Memory B cell (primary cell): ENCODE measurements at regions not wholly inside any gene's neighbourhood (a gene's known extent, or its start where the extent isn't known, plus 50 kb on each side); places are given as distances from the start of the nearest gene placed in this dataset.

ENCODE experiments used
- ATAC-seq: fragments of 150-1000 bp; cut with Tn5 transposase; 2 replicates; pipeline ENCODE4 v1.10.0; 2021; ENCODE audit warnings: low read depth, mild to moderate bottlenecking, moderate library complexity
- DNase-seq, 2 donors: peaks; one replicate each; pipeline ENCODE4 v3.0.0; 2022; ENCODE audit warnings: low spot score in 2 of 2
- H3K27ac Mint-ChIP-seq: one replicate; pipeline ENCODE4 v1.8.0; 2022; ENCODE audit warnings: mild to moderate bottlenecking, moderate library complexity, mixed read lengths
- H3K27me3 Mint-ChIP-seq: one replicate; pipeline ENCODE4 v1.8.0; 2022; ENCODE audit warnings: mixed read lengths
- H3K36me3 Mint-ChIP-seq: one replicate; pipeline ENCODE4 v1.8.0; 2022; ENCODE audit warnings: mild to moderate bottlenecking, mixed read lengths
- H3K4me1 Mint-ChIP-seq: one replicate; pipeline ENCODE4 v1.8.0; 2022; ENCODE audit warnings: mixed read lengths
- H3K4me3 Mint-ChIP-seq: one replicate; pipeline ENCODE4 v1.8.0; 2022; ENCODE audit warnings: mild to moderate bottlenecking, moderate library complexity, mixed read lengths
- H3K9me3 Mint-ChIP-seq: one replicate; pipeline ENCODE4 v1.8.0; 2022; ENCODE audit warnings: mixed read lengths

DNA sequence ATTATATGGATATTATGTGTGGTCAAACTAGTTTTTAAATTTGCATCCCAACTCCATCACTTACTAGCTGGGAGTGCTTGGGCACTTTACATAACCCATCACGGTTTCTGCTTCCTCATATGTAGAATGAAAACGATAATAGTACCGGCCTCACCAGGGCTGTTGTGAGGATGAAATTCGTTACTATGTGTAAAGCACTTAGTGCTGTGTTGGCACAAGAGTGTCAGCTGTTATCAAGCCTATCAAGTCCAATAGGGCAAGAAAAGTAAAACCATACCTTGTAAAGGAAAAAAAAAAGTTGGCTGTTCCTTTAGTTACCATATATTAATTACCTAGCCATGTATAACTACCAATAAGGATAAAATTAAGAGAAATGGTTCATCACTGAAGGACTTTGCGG, 65.4 kb downstream of the TET3 start:
- DNase-seq (no peak), ATAC-seq (no peak)
- Mint-ChIP-seq H3K9me3 (no peaks in the 10 kb centered on the region), H3K36me3 (peaks cover 25% of the 10 kb centered on the region), H3K4me3 (no peak overlapping the region), H3K27me3 (no peaks in the 10 kb centered on the region), H3K4me1 (peaks cover 31% of the 10 kb centered on the region), H3K27ac (no peak overlapping the region)

DNA sequence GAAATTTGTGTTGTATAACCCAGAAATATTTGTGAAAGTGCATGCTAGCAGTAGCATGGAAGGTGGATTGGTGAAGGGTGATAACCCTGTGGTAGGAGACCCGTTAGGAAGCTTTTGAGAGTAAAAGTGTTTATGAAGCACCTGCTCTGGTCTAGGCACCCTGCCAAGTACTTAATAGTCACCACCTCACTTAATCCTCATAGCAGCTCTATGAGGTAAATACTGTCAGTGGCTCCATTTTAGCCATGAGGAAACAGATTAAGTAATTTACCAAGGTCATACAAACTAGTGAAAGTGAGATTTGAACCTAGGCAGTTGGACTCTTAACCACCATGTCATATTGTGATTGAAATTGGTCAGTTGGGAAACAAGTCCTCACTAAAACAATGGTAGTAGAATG, 66.8 kb downstream of the TET3 start:
- no peak overlapping the region for H3K4me3 Mint-ChIP-seq
- peaks cover 26% of the 10 kb centered on the region for H3K36me3 Mint-ChIP-seq
- H3K4me1 Mint-ChIP-seq = peaks cover 28% of the 10 kb centered on the region
- no peak for DNase-seq
- no peak for ATAC-seq
- H3K9me3 Mint-ChIP-seq = no peaks in the 10 kb centered on the region
- no peak overlapping the region for H3K27ac Mint-ChIP-seq
- H3K27me3 Mint-ChIP-seq = no peaks in the 10 kb centered on the region

DNA sequence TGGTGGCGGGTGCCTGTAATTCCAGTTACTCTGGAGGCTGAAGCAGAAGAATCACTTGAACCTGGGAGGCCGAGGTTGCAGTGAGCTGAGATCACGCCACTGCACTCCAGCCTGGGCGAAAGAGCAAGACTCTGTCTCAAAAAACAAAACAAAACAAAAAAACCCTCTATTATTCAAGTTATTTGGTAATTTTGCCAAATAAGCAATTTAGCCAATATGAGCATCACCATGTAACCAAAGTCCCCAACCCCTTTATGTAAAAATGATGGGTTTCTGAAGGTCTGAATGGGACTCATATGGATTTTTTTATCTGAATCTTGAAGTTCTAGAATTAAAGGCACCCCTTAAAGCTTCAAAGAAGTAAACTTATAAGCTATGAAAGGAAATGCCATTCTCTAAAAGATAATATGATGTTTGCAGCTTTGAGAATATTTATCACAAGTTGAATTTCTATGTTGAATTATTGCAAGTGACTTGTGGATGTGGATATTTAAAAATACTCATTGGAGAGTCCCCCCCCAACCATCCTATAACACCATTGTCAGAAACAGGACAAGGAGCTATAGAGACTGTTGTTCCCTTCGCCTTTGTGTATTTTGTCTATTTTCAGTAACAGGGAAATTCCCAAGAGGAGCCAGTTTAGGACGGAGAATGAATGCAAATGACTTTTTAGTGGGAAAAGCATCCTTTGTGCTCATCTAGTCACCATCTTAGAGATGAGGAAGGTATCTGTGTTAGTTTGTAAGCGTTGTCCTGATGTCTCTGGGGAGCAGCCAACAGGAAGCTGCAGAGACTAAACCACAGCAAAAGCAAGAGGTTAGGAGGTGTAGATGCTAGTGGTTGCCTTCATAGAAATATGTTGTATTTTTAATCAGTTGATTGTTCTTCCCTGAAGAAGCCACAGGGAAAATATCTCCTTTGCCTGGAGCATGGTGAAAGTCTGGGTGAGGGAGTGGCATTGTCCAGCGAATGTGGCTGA, 68.3 kb downstream of the TET3 start:
- Mint-ChIP-seq H3K4me3 (peak overlapping the region; percentile 47), H3K27me3 (no peaks in the 10 kb centered on the region), H3K4me1 (peaks cover 29% of the 10 kb centered on the region), H3K27ac (peak overlapping the region; percentile 57), H3K36me3 (peaks cover 21% of the 10 kb centered on the region), H3K9me3 (no peaks in the 10 kb centered on the region)
- peak in 1 of 2 donors; percentile 14 for DNase-seq
- ATAC-seq = peak; percentile 100

DNA sequence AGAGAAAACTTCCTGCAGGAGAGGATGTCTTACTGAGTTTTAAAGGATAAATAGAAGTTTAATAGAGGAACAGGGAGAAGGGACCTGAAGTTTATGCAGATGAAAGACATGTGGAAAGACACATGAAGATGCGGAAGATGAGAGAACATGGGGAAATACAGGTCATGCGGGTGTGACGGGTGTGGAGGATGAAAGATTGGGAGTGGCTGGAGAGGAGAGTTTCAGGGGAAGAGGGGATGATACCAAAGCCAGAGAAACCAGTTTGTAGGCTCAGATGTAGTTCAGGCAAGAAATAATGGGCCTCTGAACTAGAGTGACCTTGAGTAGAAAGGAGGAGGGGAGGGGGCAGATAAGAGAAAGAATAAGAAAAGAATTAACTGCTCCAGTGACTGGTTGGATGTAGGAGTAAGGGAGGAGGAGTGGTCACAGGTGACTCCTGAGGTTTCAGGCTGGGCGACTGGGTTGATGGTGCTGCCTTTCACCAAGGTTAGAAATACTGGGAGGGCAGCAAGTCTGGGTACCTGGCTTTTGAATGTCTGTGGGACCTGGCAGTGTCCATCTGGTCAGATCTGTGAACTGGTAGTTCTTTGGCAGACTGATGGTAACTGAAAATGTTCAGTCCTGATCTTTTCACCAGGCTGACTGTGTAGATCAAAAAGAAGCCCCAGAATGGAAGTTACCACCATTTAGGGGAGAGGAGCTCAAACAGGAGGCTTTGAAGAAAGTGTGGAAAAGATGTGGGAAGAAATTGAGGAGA, 69.4 kb downstream of the TET3 start:
- Mint-ChIP-seq H3K4me3 (no peak overlapping the region), H3K4me1 (peaks cover 28% of the 10 kb centered on the region), H3K9me3 (no peaks in the 10 kb centered on the region), H3K36me3 (peaks cover 14% of the 10 kb centered on the region), H3K27ac (no peak overlapping the region), H3K27me3 (no peaks in the 10 kb centered on the region)
- DNase-seq (no peak), ATAC-seq (no peak)

DNA sequence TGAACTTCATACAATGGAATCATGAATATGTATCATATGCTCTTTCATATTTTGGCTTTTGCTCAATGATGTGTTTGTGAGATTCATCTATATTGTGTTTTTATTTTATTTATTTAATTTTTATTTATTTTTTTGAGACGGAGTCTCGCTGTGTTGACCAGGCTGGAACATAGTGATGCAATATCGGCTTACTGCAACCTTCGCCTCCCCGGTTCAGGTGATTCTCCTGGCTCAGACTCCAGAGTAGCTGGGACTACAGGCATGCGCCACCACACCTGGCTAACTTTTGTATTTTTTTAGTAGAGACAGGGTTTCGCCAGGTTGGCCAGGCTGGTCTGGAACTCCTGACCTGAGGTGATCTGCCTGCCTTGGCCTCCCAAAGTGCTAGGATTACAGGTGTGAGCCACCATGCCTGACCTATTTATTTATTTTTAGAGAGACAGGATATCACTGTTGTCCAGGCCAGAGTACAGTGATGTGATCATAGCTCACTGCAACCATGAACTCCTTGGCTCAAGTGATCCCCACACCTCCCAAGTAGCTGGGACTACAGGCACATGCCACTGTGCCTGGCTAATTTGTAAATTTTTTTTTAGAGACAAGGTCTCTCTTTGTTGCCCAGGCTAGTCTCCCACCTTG, 74.5 kb downstream of the TET3 start:
- Mint-ChIP-seq H3K27me3 (no peaks in the 10 kb centered on the region), H3K4me3 (no peak overlapping the region), H3K9me3 (no peaks in the 10 kb centered on the region)

DNA sequence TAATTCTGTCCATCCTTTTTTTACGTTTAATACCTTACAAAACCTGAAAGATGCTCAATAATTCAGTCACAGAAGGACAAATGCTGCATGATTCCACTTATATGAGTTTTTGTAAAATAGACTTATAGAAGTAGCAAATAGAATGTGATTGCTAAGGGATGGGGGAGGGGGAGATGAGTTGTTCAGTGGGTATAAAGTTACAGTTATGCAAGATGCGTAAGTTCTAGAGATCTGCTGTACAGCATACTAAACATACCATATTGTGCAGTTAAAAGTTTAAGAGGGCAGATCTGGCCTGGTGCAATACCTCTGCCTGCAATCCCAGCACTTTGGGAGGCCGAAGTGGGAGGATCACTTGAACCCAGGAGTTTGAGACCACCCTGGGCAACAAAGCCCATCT, 78.8 kb downstream of the TET3 start:
- DNase-seq = no peak
- no peak overlapping the region for H3K4me3 Mint-ChIP-seq
- H3K36me3 Mint-ChIP-seq = peaks cover 17% of the 10 kb centered on the region
- no peaks in the 10 kb centered on the region for H3K9me3 Mint-ChIP-seq
- no peak overlapping the region for H3K27ac Mint-ChIP-seq
- no peak for ATAC-seq
- H3K4me1 Mint-ChIP-seq = peaks cover 18% of the 10 kb centered on the region
- no peaks in the 10 kb centered on the region for H3K27me3 Mint-ChIP-seq

More for the DNA sequence above, 74.5 kb downstream of the TET3 start:
- DNase-seq (no peak), ATAC-seq (no peak)
- peaks cover 10% of the 10 kb centered on the region for H3K4me1 Mint-ChIP-seq
- peaks cover 14% of the 10 kb centered on the region for H3K36me3 Mint-ChIP-seq
- no peak overlapping the region for H3K27ac Mint-ChIP-seq

DNA sequence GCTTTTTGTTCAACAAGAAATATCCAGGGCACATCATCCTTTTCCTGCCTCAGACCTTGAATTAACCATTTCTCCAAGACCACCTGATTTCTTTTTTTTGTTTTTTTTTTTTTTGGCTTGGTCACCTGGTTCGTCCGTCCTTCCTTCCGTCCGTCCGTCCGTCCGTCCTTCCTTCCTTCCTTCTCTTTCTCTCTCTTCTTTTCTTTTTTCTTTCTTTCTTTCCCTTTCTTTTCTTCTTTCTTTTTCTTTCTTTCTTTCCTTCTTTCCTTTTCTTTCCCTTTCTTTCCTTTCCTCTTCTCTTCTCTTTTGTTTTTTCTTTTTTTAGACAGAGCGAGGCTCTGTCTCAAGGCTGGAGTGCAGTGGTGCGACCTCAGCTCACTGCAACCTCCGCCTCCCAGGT, 80.7 kb downstream of the TET3 start:
- Mint-ChIP-seq H3K4me3 (no peak overlapping the region), H3K9me3 (no peaks in the 10 kb centered on the region), H3K27me3 (no peaks in the 10 kb centered on the region), H3K36me3 (peaks cover 24% of the 10 kb centered on the region), H3K4me1 (peaks cover 20% of the 10 kb centered on the region), H3K27ac (no peak overlapping the region)
- ATAC-seq (no peak), DNase-seq (no peak)

DNA sequence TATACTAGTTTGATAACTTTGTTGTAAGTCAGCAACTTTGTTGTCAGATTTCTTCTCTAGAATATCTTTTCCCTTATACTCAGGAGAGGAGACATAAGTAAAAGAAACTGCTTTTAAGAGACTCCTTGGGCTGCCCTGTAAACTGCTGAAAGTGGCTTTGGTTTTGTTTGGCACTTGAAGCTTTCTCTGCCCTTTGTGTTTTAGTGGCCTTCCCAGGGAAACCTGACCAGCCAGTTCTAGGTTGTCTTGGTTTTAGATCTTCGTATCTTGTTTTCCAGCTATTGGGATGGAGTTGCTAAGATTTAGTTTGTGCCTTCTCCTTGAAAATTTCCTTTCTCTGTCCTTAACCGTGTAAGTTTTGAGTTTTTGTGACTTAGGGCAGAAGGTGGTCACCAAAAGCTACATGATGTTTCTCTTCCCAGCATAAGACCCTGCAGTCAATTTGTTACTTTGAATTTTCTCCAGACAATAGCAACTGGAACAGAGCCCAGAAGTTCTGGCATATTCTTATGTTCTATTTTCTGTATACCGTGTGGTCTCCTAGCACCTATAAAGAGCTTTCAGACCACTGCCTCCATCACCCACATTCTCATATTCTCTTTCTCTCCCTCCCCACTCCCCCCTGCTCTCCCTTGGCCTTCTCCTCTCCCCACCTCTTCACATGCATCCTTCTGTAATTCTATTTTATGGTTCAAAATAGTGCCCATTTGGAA, 81.1 kb downstream of the BOLA3 start:
- H3K27me3 Mint-ChIP-seq = no peaks in the 10 kb centered on the region
- H3K4me1 Mint-ChIP-seq = peaks cover 20% of the 10 kb centered on the region

DNA sequence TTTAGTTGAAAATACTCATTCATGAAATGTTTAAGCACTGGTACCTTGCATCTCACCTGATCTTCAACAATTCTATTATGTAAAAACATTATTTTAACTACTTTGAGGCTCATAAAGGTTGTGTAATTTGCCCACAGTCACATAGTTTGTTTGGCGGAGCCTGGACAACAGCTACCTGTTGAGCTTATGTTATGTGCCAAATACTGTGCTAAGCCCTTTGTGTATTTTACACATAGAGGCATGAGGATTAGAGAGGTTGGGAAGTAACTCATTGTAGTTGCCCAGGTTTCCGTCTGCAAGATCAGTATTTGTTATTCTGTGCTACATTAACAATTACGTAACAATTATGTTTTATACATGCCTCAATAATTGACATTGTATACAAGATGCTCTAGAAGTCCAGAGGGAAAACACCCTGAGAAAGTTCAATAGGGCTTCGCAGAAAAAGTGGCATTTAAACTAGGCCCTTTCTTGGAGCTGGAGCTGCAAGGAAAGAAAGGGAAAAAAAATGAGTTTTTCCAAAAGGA, 80.4 kb downstream of the BOLA3 start:
- Mint-ChIP-seq H3K4me3 (no peak overlapping the region), H3K4me1 (peaks cover 20% of the 10 kb centered on the region), H3K9me3 (no peaks in the 10 kb centered on the region), H3K27ac (peak overlapping the region; percentile 80), H3K36me3 (peaks cover 24% of the 10 kb centered on the region), H3K27me3 (no peaks in the 10 kb centered on the region)
- DNase-seq = no peak
- no peak for ATAC-seq

More for the DNA sequence above, 81.1 kb downstream of the BOLA3 start:
- Mint-ChIP-seq H3K27ac (peak overlapping the region; percentile 80), H3K4me3 (no peak overlapping the region), H3K9me3 (no peaks in the 10 kb centered on the region), H3K36me3 (peaks cover 24% of the 10 kb centered on the region)
- ATAC-seq (no peak), DNase-seq (no peak)

DNA sequence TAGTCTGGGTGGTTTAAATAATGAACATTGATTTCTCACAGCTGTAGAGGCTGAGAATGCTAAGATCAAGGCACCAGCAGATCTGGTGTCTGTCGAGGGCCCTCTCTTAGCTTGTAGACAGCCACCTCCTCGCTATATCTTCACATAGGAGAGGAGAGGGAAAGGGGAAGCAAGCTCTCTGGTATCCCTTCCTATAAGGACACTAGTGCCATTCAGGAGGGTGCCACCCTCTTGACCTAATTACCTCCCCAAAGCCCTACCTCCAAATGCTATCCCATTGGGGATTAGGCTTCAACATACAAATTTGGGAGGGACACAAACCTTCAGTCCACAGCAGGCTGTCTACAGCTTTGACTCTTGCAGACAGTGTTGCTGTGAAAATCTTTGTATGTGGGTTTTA, 76.7 kb downstream of the BOLA3 start:
- Mint-ChIP-seq H3K9me3 (no peaks in the 10 kb centered on the region), H3K4me1 (peaks cover 16% of the 10 kb centered on the region), H3K27ac (no peak overlapping the region), H3K27me3 (no peaks in the 10 kb centered on the region), H3K4me3 (no peak overlapping the region), H3K36me3 (peaks cover 32% of the 10 kb centered on the region)
- ATAC-seq = no peak
- DNase-seq = no peak

DNA sequence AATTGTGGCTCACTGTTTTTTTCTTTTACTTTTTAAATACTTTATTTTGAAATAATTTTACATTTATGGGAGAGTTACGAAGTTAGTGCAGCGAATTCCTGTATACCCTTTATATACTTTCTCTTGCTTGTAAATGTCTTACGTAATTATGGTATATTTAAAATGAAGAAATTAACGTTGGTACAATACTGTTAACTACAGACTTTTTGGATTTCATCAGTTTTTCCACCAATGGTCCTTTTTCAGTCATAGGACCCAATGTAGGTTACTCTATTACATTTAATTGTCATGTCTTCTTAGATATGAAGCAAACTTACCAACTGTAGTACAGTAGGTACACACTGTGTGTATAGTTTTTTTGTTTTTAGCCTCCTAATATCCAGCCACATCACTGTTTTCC, 76.3 kb downstream of the BOLA3 start:
- peaks cover 16% of the 10 kb centered on the region for H3K4me1 Mint-ChIP-seq
- H3K36me3 Mint-ChIP-seq = peaks cover 35% of the 10 kb centered on the region
- no peak overlapping the region for H3K4me3 Mint-ChIP-seq
- no peaks in the 10 kb centered on the region for H3K9me3 Mint-ChIP-seq
- no peak for ATAC-seq
- no peak for DNase-seq
- no peak overlapping the region for H3K27ac Mint-ChIP-seq
- H3K27me3 Mint-ChIP-seq = no peaks in the 10 kb centered on the region

DNA sequence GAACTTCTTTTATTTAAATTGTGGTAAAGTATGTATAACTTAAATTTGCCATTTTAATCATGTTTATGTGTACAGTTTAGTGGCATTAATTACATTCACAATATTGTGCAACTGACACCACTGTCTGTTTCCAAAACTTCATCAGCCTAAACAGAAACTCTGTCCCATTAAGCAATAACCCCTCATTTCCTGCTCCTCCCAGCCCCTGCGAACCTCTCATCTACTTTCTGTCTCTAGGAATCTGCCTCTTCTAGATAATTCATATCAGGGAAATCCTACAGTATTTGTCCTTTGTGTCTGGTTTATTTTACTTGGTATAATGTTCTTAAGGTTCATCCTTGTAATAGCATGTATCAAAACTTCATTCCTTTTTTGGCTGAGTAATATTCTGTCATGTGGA, 75.1 kb downstream of the BOLA3 start:
- Mint-ChIP-seq H3K9me3 (no peaks in the 10 kb centered on the region), H3K27ac (no peak overlapping the region), H3K36me3 (peaks cover 29% of the 10 kb centered on the region), H3K27me3 (no peaks in the 10 kb centered on the region), H3K4me1 (peaks cover 10% of the 10 kb centered on the region), H3K4me3 (no peak overlapping the region)
- ATAC-seq (no peak), DNase-seq (no peak)

DNA sequence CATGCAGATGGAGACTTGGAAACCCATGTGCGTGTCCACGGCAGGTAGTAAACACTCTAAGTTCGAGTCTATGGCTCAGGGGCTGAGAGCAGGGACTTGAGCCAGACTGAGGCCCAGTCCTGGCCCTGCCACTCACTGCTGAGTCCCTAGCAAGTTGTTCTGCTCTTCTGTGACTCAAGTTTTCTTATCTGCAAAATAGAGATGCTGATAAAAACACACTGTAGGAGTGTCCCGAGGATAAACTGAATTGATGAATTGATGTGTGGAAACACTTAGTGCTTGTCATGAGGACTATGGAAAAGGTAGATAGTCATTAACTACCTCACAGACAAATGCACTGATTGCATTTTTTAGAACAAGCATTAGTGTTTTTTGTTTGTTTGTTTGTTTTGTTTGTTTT, 73.2 kb downstream of the BOLA3 start:
- ATAC-seq = no peak
- peak overlapping the region; percentile 70 for H3K27ac Mint-ChIP-seq
- H3K9me3 Mint-ChIP-seq = no peaks in the 10 kb centered on the region
- no peak for DNase-seq
- H3K4me3 Mint-ChIP-seq = no peak overlapping the region
- peaks cover 3% of the 10 kb centered on the region for H3K4me1 Mint-ChIP-seq
- peaks cover 23% of the 10 kb centered on the region for H3K36me3 Mint-ChIP-seq
- no peaks in the 10 kb centered on the region for H3K27me3 Mint-ChIP-seq
